Hematopoietic multipotent progenitor cell treated with erythropoietin and hydrocortisone succinate and interleukin-3 and kit ligand, for 8 days (in vitro differentiated cells): ENCODE measurements at regions not wholly inside any gene's neighbourhood (a gene's known extent, or its start where the extent isn't known, plus 50 kb on each side); places are given as distances from the start of the nearest gene placed in this dataset.
"Not testable (repeated sequence)": the region's sequence is repeated elsewhere in the genome, so short reads cannot be mapped to it uniquely, and the experiment has no call there.

ENCODE experiments used
- DNase-seq: peaks from one replicate; pipeline ENCODE4 v3.0.0-alpha.2; 2015

- no peak for DNase-seq
Observed at GRCh38 chr16:9599415-9600120, 508.1 kb downstream of the HAPSTR1 start.

- DNase-seq = no peak
Observed at GRCh38 chr16:9602189-9602588, 510.7 kb downstream of the HAPSTR1 start.

DNA sequence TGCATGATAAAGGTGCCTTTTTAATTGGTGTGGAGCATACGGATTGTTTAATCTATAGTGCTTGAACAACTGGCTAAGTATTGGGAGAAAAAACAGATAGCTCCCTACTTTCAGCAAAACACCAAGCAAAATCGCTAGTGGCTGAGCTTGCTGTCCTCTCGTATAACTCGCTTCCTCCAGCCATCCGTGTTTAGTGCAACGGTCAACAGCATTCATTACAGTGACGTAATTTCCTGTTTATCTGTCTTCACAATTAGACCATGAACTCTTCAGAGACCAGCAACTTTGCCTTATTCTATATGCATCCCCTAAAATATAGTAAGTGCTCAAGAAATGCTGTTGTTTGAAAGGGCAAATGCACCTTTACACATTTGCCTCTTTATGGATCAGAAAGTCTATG, 511.9 kb downstream of the HAPSTR1 start:
- no peak for DNase-seq

DNA sequence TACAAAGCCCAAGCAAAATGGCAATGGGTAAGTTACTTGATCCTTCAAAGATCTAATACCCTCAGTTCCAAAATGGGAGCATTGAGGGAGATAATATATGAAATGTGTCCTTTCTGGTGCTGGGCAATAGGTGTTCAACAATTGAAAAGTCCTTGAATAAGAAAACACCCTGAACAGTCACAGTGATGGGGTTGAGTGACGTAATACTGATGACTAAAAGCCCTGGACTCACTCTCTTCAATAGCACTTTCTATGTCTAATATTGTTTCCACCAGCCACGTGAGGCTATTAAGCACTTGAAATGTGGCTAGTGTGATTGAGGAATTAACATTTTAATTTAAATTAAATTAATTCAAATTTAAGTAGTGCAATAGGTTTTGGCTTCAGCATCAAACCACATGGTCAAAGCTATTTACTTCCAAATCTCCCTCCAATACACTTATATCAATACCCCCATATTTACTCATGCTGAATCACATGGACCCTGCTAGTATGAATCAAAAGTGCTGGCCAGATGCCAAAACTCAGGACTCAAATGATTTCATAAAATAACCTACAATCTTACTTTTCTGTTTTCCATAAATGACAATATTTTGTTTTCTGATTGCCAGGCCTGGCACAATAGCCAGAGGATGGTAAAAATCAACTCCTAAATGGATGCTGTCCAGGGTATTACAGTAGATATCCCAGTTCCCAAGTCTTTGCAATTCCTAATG, 516.2 kb downstream of the HAPSTR1 start:
- no peak for DNase-seq

GRCh38 chr16:9610727-9611126, 519.3 kb downstream of the HAPSTR1 start:
- DNase-seq = no peak

GRCh38 chr16:9612267-9612666, 520.8 kb downstream of the HAPSTR1 start:
- no peak for DNase-seq

DNA sequence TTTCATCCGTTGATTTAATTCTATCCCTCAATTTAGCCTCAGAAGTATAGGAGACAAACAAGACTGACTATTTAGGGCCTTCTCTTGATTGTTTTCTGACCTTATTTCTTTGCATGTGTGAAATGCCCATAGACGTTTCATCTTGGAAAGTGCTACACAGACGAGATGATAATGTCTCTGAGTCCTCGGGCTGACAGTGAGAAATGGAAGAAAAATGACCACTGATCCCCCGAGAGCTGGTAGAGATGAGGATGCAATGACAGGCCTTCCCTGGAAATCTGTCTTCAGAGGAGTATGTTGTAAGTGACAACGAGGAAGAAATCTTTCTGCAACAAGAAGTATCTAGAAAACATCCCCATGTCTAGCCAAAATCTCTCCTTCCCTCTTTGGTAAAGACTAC, 522.9 kb downstream of the HAPSTR1 start:
- DNase-seq = no peak

DNA sequence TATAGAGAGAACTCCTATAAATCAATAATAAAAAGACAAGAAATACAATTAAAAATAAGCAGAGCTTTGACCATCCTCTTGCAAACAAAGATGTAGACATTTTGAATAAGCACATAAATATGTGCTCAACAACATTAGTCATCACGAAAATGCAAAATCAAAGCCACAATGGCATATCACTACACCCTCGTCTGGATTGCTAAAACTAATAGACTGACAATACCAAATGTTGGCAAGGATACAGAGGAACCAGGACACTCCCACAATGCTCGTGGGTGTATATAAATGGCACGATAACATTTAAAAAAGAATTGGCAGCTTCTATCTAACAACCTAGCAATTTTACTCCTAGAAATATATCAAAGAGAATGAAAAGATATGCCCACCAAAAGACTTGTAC, 530.8 kb downstream of the HAPSTR1 start:
- no peak for DNase-seq

- DNase-seq = no peak
Observed at GRCh38 chr16:9625122-9625521, 533.7 kb downstream of the HAPSTR1 start.

DNA sequence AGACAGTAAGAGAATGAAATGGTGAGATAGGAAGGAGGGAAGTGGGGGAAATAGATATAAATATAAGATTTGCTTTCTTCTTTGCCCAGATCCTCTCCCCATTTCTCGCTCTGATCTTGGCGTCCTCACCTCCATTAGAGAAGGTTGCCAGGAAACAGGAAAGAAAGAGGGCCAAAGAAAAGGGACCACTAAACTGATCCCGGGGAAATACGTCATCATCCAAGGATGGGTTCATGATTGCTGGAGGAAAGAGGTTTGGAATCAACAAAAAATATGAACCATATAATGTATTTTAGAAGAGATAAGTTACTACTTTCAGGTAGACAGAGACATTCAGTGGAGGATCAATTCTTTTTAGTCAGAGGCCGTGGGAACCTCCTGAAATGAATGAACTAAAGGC, 536.0 kb downstream of the HAPSTR1 start:
- no peak for DNase-seq

DNA sequence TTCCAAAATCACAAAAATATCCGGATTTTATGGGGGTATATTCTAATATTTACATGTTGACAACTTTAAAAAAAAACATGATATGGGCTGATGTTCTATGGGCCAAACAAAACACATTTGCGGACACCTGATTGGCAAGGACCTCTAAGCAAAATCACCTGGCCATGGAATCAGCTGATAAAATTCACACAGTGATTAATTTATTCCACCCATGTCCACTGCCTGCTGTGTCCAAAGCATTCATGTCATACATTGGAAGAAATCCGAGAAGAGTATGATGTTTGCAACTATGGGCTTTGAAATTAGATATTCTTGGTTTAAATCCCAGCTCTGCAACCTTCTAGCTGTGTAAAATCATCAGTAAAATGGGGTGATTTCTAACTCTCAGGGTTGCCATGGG, 538.7 kb downstream of the HAPSTR1 start:
- no peak for DNase-seq

DNA sequence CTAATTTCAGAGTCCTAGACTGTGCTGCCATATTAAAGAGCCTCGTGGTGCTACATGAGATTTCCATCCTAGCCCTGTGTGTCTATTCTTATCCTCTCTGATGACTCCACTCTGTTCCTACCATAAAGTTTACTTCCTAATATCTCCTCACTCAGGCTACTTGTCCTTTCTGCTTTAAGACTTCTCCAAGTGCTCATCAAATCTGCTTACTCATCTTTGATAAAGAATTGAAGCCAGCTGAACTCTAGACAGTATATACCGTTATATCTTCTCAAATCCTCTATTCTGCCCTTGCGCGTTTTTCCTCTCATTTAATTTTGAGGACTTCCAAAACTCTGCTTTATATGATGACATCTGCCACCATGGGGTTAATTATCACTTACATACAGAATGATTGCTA, 539.5 kb downstream of the HAPSTR1 start:
- DNase-seq = no peak

GRCh38 chr16:9633844-9634243, 542.4 kb downstream of the HAPSTR1 start:
- no peak for DNase-seq

DNA sequence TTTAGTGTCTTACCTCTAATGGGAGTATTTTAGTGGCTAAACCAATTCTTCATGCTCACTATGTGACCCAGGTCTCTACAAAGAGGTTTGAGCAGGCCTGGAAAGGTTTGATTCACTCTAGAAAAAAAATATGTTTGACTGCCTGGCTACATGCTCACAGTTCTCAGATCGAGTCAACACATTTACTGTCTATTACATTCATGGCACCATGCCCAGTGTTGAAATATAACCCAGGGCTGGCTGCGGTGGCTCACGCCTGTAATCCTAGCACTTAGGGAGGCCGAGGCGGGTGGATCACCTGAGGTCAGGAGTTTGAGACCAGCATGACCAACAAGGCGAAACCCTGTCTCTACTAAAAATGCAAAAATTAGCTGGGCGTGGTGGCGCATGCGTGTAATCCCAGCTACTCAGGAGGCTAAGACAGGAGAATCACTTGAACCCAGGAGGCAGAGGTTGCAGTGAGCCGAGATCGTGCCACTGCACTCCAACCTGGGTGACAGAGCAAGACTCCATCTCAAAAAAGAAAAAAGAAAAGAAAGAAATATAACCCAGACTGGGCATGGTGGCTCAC, 543.8 kb downstream of the HAPSTR1 start:
- not testable (repeated sequence) for DNase-seq

DNA sequence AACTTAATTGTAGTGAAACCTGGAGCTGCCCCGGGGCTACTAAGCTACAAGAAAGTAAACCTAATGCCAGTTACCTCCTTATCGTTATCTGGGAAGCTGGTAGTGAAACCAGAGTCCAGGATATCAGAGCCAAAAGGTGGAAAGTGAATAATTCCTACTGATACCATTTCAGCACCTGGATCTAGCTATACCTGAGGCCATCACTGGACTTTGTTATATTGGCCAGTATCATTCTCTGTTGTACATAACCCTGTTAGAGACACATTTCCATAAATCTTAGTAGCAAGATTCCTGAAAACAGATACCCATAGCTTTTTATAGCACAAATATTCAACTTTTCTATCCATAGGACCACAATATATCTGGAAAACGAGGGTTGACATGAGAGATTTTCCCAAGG, 538.0 kb downstream of the GRIN2A start:
- DNase-seq = no peak

DNA sequence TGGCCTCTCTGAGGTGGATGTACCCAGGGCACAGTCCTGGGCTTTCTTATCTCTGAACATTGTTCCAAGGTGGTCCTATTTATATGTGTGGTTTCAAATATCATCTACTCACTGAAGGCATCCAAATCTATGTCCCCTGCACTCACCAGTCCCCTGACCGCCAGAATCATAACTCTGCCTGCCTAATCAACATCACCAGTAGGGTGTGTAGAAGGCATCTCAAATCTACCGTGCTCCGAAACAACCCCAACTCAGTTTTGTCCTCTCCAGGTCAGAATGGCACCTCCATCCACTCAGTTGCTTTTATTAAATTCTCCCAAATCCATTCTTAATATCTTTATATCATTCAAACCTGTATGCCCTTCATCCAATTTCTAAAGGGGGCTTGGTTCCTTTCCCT, 536.3 kb downstream of the GRIN2A start:
- DNase-seq = no peak

GRCh38 chr16:9647981-9648701, 534.1 kb downstream of the GRIN2A start:
- DNase-seq = peak; percentile 11

DNA sequence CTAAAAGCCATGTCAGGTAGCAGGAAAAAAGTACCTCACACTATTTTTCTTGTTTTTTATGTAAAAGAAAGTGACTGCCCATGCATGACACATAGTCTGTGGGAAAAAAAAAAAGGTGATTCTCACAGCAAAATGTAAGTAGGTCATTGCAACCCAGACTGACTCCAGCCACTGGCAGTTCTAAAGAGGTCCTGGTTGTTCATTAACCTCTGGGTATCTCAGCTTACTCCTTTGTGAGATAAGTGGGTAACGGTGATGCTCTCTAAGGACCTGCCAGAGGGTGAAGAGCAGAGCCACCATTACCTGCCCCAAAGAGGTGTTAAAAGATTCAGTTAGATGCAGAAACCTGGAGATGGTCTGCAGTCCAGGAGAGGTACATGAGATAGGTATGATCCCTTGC, 531.9 kb downstream of the GRIN2A start:
- no peak for DNase-seq

DNA sequence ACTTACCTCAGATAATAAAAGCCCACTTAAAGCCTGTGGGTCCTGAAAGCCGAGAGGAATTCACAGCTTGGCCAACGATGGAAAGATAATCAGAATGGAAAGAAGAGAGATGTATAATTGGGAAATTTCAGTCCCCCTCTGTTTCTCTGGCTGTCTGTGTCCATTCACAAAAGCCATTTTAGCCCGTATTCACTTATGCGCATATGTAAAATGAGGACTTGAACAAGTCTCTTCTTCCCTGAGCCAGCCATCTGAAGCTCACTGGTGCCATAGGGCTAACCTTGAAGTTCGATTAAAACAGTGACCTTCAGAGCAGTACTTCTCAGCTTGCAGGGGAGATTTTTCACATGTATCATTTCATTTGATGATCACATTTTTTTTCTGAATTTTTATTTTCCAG, 527.2 kb downstream of the GRIN2A start:
- no peak for DNase-seq

DNA sequence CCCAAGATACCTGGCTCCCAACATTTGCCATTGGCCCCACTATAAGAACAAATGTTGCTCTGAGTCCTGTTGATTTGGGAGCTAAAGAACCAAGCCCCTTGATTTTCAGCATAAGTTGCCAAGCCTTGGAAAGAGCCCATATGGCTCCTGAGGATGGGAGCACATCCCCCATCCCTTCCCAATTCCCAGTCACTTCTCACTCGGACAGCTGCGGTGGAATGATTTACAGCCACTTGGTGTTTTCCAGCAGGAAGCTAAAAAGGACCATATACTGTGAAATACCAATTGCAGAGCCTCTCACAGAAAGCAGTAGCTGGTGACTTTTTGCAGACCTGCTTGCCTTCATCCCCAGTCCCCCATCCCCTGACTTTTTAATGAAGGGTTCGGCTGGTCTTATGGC, 524.6 kb downstream of the GRIN2A start:
- DNase-seq = no peak

DNA sequence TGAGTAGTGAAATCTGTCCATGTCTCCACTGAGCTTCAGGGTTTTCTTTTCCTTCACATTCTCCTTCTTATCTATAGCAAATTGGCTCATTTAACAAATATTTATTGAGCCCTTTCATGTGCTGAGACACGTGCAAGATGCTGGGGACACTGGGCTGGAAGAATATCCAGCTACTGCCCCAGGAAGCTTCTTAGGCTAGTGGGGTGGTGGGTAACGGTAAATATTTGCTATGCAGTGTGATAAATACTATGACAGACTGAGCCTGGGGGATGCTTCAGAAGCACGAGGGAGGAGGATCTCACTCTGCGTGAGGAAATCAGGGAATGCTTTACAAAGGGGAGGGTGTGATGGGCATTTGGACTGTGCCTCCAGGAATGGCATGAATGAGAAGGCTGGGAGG, 524.1 kb downstream of the GRIN2A start:
- no peak for DNase-seq

DNA sequence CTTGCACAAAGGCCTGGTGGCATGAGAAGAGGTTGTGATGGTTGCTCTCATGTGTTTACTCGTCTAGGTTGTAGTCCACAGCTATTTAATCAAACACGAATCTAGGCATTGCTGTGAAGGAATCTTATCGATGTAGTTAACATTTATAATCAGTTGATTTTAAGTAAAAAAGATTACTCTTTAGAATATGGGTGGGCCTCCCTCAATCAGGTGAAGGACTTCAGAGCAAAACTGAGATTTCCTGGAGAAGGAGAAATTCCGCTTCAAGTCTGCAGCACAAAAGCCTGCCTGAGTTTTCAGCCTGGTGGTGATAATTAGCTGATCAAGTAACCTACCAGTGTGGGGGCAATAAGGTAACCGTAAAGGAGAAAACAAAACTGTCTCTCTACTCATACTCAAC, 523.6 kb downstream of the GRIN2A start:
- DNase-seq = no peak

DNA sequence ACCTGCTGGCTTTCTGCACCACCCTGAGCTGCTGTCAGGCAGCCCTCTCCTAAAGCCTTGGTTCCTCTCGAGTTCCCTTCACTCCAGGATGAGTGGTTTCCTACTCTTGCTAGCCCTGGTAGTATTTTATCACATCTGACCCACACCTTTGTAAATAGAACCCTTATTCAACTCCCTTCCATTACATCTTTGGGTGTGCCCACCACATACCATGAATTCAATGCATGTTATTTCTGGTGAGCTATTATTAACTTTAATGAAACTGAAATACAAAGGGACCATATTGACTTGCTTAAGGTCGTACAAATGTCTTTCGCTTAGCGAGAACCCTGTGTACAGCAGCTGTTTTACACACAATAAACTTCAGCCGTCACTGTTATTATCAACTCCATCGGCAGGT, 521.3 kb downstream of the GRIN2A start:
- no peak for DNase-seq
